CD4-positive, alpha-beta T cell (primary cell): ENCODE measurements at regions not wholly inside any gene's neighbourhood (a gene's known extent, or its start where the extent isn't known, plus 50 kb on each side); places are given as distances from the start of the nearest gene placed in this dataset.
"Not testable (repeated sequence)": the region's sequence is repeated elsewhere in the genome, so short reads cannot be mapped to it uniquely, and the experiment has no call there.

Source experiments
- ATAC-seq: fragments of 200-7000 bp; cut with Tn5 transposase; one replicate; pipeline ENCODE4 v1.10.0; 2022; ENCODE audit warnings: mild to moderate bottlenecking; ENCODE audit not compliant: poor library complexity
- CTCF ChIA-PET: fragments of 350-600 bp; sonication (Branson Sonifier 250); formaldehyde crosslinking; loops from one replicate; lab custom pipeline; 2021; ENCODE audit warnings: antibody characterized with exemption, inconsistent platforms; lab: Charles Lee
- POLR2A ChIA-PET: fragments of 350-600 bp; sonication (Branson Sonifier 250); formaldehyde crosslinking; loops from one replicate; lab custom pipeline; 2021; ENCODE audit warnings: antibody characterized with exemption, inconsistent platforms; lab: Charles Lee
- DNase-seq, 14 experiments: peaks; one replicate each; pipeline ENCODE4 v3.0.0-alpha.2; 2013 to 2020; ENCODE audit warnings: mixed read lengths in 2 of 14
- H3K27ac ChIP-seq, 2 donors: one replicate each; pipeline versions ENCODE4 v1.5.1 to v1.7.0; 2013; ENCODE audit warnings: low read length in 2 of 2, low read depth in 1 of 2, mild to moderate bottlenecking in 1 of 2
- H3K27me3 ChIP-seq, 2 experiments: 1 replicate in 1 of 2; 2 replicates in 1 of 2; pipeline versions ENCODE4 v1.6.1 to v1.7.0; 2013; ENCODE audit warnings: low read length in 2 of 2, control low read depth in 1 of 2, mild to moderate bottlenecking in 1 of 2, moderate library complexity in 1 of 2; ENCODE audit not compliant: insufficient read depth in 2 of 2, control insufficient read depth in 1 of 2
- H3K36me3 ChIP-seq: one replicate; pipeline ENCODE4 v1.6.1; 2013; ENCODE audit warnings: low read length, control low read depth; ENCODE audit not compliant: insufficient read depth
- H3K4me1 ChIP-seq: one replicate; pipeline ENCODE4 v1.6.1; 2013; ENCODE audit warnings: low read length, control low read depth; ENCODE audit not compliant: insufficient read depth
- H3K4me3 ChIP-seq: one replicate; pipeline ENCODE4 v1.5.1; 2013; ENCODE audit warnings: mild to moderate bottlenecking, low read length, moderate library complexity
- H3K9me3 ChIP-seq, 2 experiments: 1 replicate in 1 of 2; 2 replicates in 1 of 2; pipeline versions ENCODE4 v1.6.1 to v1.7.0; 2013; ENCODE audit warnings: low read length in 2 of 2, mild to moderate bottlenecking in 2 of 2, control low read depth in 1 of 2, moderate library complexity in 1 of 2; ENCODE audit not compliant: control insufficient read depth in 1 of 2, insufficient read depth in 1 of 2
- H3K27ac Mint-ChIP-seq: one replicate; pipeline ENCODE4 v1.8.0; 2020; ENCODE audit warnings: mixed read lengths
- H3K27me3 Mint-ChIP-seq: one replicate; pipeline ENCODE4 v1.8.0; 2021; ENCODE audit warnings: mixed read lengths
- H3K36me3 Mint-ChIP-seq: one replicate; pipeline ENCODE4 v1.8.0; 2021; ENCODE audit warnings: low read depth, mixed read lengths
- H3K4me1 Mint-ChIP-seq: one replicate; pipeline ENCODE4 v1.8.0; 2021; ENCODE audit warnings: low read depth, mixed read lengths
- H3K4me3 Mint-ChIP-seq: one replicate; pipeline ENCODE4 v1.8.0; 2020; ENCODE audit warnings: mild to moderate bottlenecking, mixed read lengths
- H3K9me3 Mint-ChIP-seq: one replicate; pipeline ENCODE4 v1.8.0; 2020; ENCODE audit warnings: mixed read lengths
- intact Hi-C, 2 experiments: fragments of 100-400 bp; cut with DNase I in 1 of 2; cut with micrococcal nuclease in 1 of 2; formaldehyde crosslinking; loops; one replicate each; pipeline versions ENCODE4 v1.15.1 to v1.9.0; 2023 to 2025; cut with DNase I, micrococcal nuclease
- TF ChIP-seq, protein P1 (sequence below): fragments of 200-600 bp; IDR thresholded peaks from one replicate; pipeline ENCODE4 v1.8.0; 2022; ENCODE audit warnings: antibody characterized with exemption, mild to moderate bottlenecking

DNA sequence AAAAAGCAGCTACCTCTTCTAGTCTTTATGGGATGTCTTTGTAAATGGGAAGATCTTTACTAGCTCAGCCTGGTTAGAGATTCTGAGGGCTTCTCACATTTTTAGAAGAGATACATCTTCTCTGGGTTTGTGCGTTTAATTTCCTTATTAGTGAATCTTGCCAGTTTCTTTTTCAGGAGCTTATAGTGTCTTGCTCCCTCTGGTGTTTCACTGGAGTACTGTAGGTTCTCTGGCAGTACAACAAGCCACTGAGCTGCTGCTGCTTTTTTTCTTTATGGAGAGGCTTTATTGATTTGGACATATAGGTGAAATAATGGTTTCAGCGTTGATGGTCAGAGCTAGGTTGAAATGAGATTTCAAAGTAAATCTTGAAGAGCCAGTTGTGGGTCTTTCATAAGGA is 82.9 kb downstream of the LAS1L start:
- H3K9me3 ChIP-seq = peaks cover 0 to 8% of the 10 kb centered on the region in 2 experiments
- ChIA-PET POLR2A (no interaction called here), CTCF (no interaction called here)
- TF ChIP-seq, protein P1, sequence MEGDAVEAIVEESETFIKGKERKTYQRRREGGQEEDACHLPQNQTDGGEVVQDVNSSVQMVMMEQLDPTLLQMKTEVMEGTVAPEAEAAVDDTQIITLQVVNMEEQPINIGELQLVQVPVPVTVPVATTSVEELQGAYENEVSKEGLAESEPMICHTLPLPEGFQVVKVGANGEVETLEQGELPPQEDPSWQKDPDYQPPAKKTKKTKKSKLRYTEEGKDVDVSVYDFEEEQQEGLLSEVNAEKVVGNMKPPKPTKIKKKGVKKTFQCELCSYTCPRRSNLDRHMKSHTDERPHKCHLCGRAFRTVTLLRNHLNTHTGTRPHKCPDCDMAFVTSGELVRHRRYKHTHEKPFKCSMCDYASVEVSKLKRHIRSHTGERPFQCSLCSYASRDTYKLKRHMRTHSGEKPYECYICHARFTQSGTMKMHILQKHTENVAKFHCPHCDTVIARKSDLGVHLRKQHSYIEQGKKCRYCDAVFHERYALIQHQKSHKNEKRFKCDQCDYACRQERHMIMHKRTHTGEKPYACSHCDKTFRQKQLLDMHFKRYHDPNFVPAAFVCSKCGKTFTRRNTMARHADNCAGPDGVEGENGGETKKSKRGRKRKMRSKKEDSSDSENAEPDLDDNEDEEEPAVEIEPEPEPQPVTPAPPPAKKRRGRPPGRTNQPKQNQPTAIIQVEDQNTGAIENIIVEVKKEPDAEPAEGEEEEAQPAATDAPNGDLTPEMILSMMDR = peak; percentile 14
- no peak overlapping the region for H3K27ac Mint-ChIP-seq
- H3K9me3 Mint-ChIP-seq = no peaks in the 10 kb centered on the region
- peaks cover 3% of the 10 kb centered on the region for H3K36me3 Mint-ChIP-seq
- H3K27me3 ChIP-seq = no peaks in the 10 kb centered on the region
- no peaks in the 10 kb centered on the region for H3K4me1 ChIP-seq
- no peak for ATAC-seq
- DNase-seq = peak in 4 of 14 experiments; percentile 13 to 34 (median 32)
- H3K27me3 Mint-ChIP-seq = no peaks in the 10 kb centered on the region
- H3K27ac ChIP-seq = no peak overlapping the region
- H3K36me3 ChIP-seq = no peaks in the 10 kb centered on the region
- intact Hi-C loops = loop anchor here in 1 of 2 experiments (10.0 kb wide), 1 partner anchor 557 kb away; no protein-coding TSS in a partner anchor
- no peak overlapping the region for H3K4me3 Mint-ChIP-seq
- no peaks in the 10 kb centered on the region for H3K4me1 Mint-ChIP-seq
- H3K4me3 ChIP-seq = no peak overlapping the region

DNA sequence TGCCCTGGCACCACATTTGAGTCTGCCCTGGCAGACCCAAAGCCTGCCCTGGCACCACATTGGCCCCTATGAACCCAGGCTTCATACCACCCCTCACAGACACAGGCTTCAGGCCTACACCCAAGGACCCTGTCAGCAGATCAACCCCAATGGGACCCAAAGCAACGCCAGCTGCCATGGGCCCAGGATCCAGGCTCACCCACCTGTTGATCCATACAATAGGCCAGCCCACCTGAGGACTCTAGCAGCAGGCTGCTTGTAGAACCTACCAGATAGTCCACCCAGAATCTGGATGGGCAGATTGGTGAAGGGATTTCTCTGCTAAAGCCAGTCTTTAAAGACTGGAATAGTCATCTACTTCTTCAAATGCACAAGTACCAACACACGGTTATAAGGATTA is 114.4 kb downstream of the LAS1L start:
- Histone ChIP-seq H3K9me3 (peaks cover 0 to 25% of the 10 kb centered on the region in 2 experiments), H3K4me3 (no peak overlapping the region), H3K4me1 (no peaks in the 10 kb centered on the region), H3K36me3 (no peaks in the 10 kb centered on the region), H3K27me3 (no peaks in the 10 kb centered on the region), H3K27ac (no peak overlapping the region)
- DNase-seq (no peak), ATAC-seq (no peak)
- Mint-ChIP-seq H3K27me3 (no peaks in the 10 kb centered on the region), H3K27ac (no peak overlapping the region), H3K9me3 (no peaks in the 10 kb centered on the region), H3K36me3 (peaks cover 10% of the 10 kb centered on the region), H3K4me3 (no peak overlapping the region), H3K4me1 (no peaks in the 10 kb centered on the region)
- TF ChIP-seq, protein P1 = no peak
- POLR2A ChIA-PET = no interaction called here
- CTCF ChIA-PET = no interaction called here
- intact Hi-C loops = no loop called here

DNA sequence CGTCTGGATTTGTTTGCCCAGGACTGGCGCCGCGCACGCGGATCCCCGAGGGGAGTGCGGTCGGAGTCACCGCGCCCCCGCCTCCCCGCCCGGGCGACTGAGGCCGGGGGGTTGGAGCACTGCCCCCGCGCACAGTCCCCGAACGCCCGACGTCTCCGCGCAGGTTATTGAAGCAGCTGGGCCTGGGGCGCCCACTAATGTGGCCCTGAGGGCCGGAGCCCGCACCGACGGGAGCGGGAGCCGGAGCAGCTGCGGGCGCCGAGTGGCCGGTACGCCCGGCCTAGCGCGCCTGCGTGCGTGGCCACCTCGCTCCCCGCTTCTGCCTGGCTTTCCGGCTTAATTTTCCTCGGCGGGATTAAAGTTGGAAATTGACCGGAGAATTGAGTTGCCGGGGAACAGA is 126.9 kb downstream of the LAS1L start:
- ATAC-seq, H3K4me3 Mint-ChIP-seq, H3K9me3 Mint-ChIP-seq, H3K27ac ChIP-seq, H3K36me3 ChIP-seq, H3K27me3 ChIP-seq, CTCF ChIA-PET, DNase-seq, H3K4me1 ChIP-seq, POLR2A ChIA-PET, H3K4me1 Mint-ChIP-seq, H3K4me3 ChIP-seq, H3K27ac Mint-ChIP-seq, intact Hi-C loops: not testable (repeated sequence)
- Mint-ChIP-seq H3K27me3 (peaks cover 45% of the 10 kb centered on the region), H3K36me3 (peaks cover 21% of the 10 kb centered on the region)
- peaks cover 0 to 20% of the 10 kb centered on the region in 2 experiments for H3K9me3 ChIP-seq

DNA sequence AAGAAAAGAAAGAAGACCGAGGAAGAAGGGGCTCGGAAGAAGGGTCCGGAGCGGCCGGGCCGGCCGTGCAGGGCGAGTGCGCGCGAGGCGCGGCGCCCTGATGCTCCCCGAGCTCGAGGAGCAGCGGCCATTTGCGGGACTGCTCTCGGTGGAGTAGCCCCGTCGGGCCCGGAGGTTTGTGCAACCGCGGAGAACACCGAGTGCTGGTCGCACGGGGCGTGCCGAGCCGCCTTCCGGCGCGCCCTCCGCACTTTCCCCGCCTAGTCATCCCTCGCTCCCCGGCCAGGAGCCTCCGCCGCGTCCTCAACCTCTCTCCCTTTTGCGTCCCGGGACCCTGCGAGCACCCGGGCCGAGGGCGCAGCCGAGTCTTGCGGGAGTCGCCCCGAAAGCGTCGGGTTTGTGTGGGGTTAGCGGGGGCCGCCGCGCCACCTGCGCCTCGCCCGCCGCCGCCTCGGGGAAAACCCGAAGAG is 127.4 kb downstream of the LAS1L start:
- ChIA-PET CTCF (no interaction called here), POLR2A (no interaction called here)
- Mint-ChIP-seq H3K36me3 (peaks cover 21% of the 10 kb centered on the region), H3K4me3 (no peak overlapping the region), H3K4me1 (no peaks in the 10 kb centered on the region), H3K27ac (no peak overlapping the region), H3K9me3 (no peaks in the 10 kb centered on the region), H3K27me3 (peaks cover 47% of the 10 kb centered on the region)
- ATAC-seq (no peak), DNase-seq (peak in 2 of 14 experiments; percentile 0 to 4)
- Histone ChIP-seq H3K9me3 (peaks cover 0 to 20% of the 10 kb centered on the region in 2 experiments), H3K4me1 (no peaks in the 10 kb centered on the region), H3K36me3 (no peaks in the 10 kb centered on the region), H3K4me3 (no peak overlapping the region), H3K27ac (no peak overlapping the region), H3K27me3 (peaks cover 11 to 13% of the 10 kb centered on the region in 2 experiments)
- TF ChIP-seq, protein P1 = no peak
- intact Hi-C loops = no loop called here
